ENCODE measurements at regions not wholly inside any gene's neighbourhood (a gene's known extent, or its start where the extent isn't known, plus 50 kb on each side); places are given as distances from the start of the nearest gene placed in this dataset.

DNA sequence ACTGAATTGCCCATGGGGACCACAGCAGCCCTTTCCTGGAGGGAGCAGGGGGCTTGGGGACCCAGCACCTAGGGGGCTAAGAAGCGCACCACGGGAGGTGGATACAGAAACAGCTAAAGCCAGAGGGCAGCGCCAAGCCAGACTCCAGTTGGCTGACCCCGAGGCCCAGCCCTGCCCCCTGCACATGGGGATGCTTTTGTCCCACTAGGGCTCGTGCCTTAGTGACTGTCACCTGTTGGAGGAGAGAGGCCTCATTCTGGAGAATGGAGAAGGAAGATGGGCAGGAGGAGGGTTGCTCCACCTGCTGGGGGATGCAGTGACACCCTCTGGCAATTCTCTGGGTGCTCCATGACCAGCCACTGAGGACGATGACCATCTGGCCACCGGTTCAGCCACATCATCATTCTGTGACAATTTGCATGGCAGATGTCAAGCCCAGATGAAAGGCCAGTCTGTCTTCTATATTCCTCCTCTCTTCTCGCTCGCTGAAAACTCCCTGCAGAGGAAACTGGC lies 167.8 kb upstream of the TLE3 start:
- TF ChIP-seq, protein P1, sequence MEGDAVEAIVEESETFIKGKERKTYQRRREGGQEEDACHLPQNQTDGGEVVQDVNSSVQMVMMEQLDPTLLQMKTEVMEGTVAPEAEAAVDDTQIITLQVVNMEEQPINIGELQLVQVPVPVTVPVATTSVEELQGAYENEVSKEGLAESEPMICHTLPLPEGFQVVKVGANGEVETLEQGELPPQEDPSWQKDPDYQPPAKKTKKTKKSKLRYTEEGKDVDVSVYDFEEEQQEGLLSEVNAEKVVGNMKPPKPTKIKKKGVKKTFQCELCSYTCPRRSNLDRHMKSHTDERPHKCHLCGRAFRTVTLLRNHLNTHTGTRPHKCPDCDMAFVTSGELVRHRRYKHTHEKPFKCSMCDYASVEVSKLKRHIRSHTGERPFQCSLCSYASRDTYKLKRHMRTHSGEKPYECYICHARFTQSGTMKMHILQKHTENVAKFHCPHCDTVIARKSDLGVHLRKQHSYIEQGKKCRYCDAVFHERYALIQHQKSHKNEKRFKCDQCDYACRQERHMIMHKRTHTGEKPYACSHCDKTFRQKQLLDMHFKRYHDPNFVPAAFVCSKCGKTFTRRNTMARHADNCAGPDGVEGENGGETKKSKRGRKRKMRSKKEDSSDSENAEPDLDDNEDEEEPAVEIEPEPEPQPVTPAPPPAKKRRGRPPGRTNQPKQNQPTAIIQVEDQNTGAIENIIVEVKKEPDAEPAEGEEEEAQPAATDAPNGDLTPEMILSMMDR (IDR thresholded peaks at IDR 0.05; ENCODE audit: insufficient read depth, low read depth, low read length, missing control alignments), result peak; percentile 12
- DNase-seq (ENCODE audit: low read depth), result no peak
- H3K4me3 ChIP-seq (ENCODE audit: low read length), result no peak overlapping the region

DNA sequence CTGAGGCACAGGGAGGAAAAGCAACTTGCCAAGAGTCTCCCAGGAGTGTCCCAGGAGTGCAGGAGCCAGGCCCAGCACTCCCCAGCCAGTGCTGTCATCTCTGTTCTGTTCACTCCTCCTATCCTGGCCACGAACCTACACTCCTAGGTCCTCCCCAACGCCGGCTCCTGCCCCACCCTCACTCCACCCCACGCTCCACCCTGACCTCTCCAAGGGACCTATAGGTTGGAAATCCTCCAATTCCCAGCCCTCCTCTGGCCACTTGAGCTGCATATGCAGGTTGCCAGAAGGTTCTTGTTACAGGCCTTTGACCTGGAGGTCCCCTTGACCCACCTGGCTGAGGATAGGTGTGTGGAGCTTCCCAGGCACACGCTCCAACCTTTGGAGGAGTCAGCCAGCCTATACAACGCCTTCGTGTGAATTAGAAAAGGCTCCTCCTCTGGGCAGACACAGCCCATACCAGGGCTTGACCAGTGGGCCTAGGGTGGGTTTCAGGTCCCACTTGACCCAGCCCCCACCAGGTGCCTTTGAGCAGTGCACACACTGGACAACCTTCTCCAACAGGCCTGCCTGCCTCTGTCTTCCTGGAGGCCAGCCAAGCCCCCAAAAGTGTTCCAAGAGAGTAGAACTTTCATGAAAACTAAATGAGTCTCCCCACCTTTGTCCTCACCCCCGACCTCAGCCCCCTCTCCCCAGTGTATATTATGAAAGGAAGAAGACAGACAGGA lies 167.2 kb upstream of the TLE3 start:
- TF ChIP-seq, protein P1 (IDR thresholded peaks at IDR 0.05; ENCODE audit: insufficient read depth, low read depth, low read length, missing control alignments), result no peak
- no peak overlapping the region for H3K4me3 ChIP-seq (ENCODE audit: low read length)
- no peak for DNase-seq (ENCODE audit: low read depth)

DNA sequence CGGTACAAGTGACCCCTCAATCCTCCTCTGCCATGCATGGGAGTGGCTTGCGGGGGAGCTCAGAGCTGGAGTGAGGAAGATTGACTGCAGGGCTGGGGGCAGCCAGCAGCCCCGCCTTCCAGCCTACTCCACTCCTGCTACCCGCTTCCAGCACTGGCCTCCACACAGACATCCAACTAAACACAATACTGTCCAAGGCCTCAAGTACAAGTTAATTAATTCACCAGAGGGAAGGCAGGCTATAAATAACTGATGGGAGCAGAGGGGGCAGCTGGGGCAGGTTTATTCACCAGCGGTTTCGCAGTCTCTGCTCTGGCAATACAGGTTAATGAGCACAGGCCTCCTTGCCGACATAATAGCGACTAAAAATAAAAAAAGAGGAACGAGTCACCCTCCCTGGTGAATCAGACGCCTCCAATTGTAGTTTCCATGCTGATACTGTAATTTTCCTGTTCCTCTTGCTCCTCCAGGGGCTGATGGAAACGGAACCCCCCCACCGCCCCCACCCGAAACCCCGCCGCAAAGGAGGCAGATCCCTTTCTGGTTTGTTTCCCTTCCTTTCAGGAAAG lies 166.4 kb upstream of the TLE3 start:
- no peak overlapping the region for H3K4me3 ChIP-seq (ENCODE audit: low read length)
- DNase-seq (ENCODE audit: low read depth), result peak; percentile 24
- TF ChIP-seq, protein P1 (IDR thresholded peaks at IDR 0.05; ENCODE audit: insufficient read depth, low read depth, low read length, missing control alignments), result no peak

DNA sequence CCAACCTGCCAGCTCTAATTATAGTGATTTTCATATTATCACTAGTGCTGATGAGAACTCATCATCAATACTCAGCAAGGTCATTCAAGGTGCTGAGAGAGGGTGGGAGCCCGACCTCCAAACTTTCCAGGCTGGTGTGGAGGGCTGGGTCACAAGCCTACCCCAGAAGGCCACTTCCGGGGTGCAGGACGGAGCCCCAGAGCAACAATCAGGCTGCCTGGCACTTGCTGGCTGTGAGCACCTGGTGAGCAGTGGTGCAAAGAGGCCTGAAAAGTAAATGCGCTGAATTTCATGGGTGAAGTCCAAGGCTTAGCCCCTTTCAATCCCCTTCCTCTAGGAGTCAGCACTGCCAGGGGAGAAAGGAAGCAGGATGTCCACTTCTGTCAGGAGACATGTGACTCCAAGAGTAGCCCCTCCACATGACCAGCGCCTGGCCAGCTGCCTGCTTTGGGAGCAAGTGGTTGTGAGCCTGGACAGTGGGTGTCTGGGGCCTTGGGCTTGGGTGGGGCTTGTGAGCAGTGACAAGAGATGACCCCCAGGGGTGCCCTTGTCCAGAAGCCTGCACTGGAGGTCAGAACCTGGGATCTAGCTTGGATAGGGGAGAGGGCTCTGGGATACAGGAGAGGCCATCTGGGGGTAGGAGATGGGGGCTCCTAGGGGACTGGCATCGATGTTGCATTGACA lies 165.0 kb upstream of the TLE3 start:
- DNase-seq (ENCODE audit: low read depth), result no peak
- TF ChIP-seq, protein P1 (IDR thresholded peaks at IDR 0.05; ENCODE audit: insufficient read depth, low read depth, low read length, missing control alignments), result no peak

DNA sequence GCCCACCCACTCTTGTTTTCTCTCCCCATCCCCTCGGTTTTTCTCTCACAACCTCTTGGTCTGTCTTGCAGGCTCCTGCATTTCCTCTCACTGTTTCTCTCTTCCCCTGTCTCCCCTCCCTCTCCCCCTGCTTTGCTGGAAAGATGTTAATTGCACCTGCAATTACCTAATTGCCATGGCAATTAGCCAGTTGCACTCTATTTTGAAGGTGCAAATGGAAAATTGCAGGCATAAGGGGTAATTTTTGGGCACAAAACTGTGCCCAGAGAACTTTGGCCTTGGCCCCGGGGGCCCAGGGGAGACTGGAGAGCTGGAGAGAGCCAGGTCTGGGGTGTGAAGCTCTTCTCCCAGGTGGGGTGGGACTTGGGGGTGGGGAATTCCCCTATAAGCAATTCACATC lies 164.5 kb upstream of the TLE3 start:
- DNase-seq (ENCODE audit: low read depth), result no peak
- no peak overlapping the region for H3K4me3 ChIP-seq (ENCODE audit: low read length)
- TF ChIP-seq, protein P1 (IDR thresholded peaks at IDR 0.05; ENCODE audit: insufficient read depth, low read depth, low read length, missing control alignments), result no peak

More for the DNA sequence above, 165.0 kb upstream of the TLE3 start:
- H3K4me3 ChIP-seq (ENCODE audit: low read length), result no peak overlapping the region

DNA sequence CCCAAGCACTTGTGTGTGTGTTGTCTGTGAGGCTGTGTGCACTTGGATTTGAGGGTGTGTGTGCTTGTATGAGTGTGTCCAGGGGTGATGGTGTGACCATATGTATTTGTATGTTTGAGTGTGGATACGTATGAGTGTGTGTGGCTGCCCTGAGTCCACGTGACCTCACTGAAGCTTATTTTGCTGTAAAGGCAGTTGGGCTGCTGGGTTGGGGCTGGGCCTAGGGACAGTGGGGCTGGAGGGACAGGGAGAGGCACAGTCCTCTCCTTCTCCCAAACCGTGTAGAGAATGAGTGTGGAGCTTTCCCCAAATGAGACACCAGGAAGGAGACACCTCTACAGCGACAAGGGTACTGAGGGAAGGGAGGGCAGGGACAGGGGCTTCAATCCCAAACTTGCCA lies 163.4 kb upstream of the TLE3 start:
- no peak for DNase-seq (ENCODE audit: low read depth)
- H3K4me3 ChIP-seq (ENCODE audit: low read length), result no peak overlapping the region
- TF ChIP-seq, protein P1 (IDR thresholded peaks at IDR 0.05; ENCODE audit: insufficient read depth, low read depth, low read length, missing control alignments), result no peak

All from epithelial cell of esophagus (primary cell).